ENCODE measurements at regions not wholly inside any gene's neighbourhood (a gene's known extent, or its start where the extent isn't known, plus 50 kb on each side); places are given as distances from the start of the nearest gene placed in this dataset.

DNA sequence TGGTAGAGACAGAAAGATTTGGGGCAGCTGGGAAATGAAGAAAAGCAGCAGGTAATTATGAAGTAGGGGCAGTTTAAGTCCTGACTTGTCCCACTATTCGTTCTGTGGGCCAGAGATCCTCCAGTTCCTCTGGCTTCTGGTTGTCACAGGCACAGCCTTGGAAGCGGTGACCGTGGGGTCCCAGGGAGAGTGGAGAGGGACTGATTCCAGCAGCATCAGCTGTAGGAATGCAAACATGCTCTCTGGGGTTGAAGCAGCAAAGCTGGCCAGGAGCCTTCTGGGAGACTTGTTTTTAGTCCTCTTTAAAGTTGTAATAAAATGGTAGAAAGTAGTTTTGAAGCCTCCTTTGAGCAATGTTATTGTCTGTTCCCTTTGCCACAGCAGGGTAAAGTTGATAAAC lies 488.0 kb downstream of the LMO4 start:
- Histone ChIP-seq H3K9me3 (no peaks in the 10 kb centered on the region), H3K4me1 (no peaks in the 10 kb centered on the region), H3K27me3 (replicated peaks; ENCODE audit: control insufficient read depth, insufficient read depth, low read length) (no peaks in the 10 kb centered on the region), H3K36me3 (ENCODE audit: control insufficient read depth, insufficient read depth, low read length) (no peaks in the 10 kb centered on the region), H3K4me3 (ENCODE audit: low read depth, low read length) (no peak overlapping the region)
- CTCF ChIA-PET, result no interaction called here
- intact Hi-C loops (cut with micrococcal nuclease; ENCODE audit: unreplicated experiment), result no loop called here
- Mint-ChIP-seq H3K27ac (ENCODE audit: unreplicated experiment) (no peak overlapping the region), H3K4me1 (ENCODE audit: low read depth, unreplicated experiment) (no peaks in the 10 kb centered on the region), H3K27me3 (ENCODE audit: insufficient read depth, unreplicated experiment) (no peaks in the 10 kb centered on the region), H3K36me3 (ENCODE audit: insufficient read depth, unreplicated experiment) (no peaks in the 10 kb centered on the region), H3K4me3 (ENCODE audit: unreplicated experiment) (no peak overlapping the region), H3K9me3 (ENCODE audit: unreplicated experiment) (no peaks in the 10 kb centered on the region)
- BruUV-seq (replicated peaks), result no TSS peak
- POLR2A ChIA-PET, result no interaction called here
- no peak for DNase-seq
- TF ChIP-seq, protein P1, sequence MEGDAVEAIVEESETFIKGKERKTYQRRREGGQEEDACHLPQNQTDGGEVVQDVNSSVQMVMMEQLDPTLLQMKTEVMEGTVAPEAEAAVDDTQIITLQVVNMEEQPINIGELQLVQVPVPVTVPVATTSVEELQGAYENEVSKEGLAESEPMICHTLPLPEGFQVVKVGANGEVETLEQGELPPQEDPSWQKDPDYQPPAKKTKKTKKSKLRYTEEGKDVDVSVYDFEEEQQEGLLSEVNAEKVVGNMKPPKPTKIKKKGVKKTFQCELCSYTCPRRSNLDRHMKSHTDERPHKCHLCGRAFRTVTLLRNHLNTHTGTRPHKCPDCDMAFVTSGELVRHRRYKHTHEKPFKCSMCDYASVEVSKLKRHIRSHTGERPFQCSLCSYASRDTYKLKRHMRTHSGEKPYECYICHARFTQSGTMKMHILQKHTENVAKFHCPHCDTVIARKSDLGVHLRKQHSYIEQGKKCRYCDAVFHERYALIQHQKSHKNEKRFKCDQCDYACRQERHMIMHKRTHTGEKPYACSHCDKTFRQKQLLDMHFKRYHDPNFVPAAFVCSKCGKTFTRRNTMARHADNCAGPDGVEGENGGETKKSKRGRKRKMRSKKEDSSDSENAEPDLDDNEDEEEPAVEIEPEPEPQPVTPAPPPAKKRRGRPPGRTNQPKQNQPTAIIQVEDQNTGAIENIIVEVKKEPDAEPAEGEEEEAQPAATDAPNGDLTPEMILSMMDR (IDR thresholded peaks at IDR 0.05; ENCODE audit: insufficient read depth in 1 of 2, low read depth in 1 of 2, low read length in 1 of 2, severe bottlenecking in 1 of 2, unreplicated experiment in 1 of 2), result no peak

DNA sequence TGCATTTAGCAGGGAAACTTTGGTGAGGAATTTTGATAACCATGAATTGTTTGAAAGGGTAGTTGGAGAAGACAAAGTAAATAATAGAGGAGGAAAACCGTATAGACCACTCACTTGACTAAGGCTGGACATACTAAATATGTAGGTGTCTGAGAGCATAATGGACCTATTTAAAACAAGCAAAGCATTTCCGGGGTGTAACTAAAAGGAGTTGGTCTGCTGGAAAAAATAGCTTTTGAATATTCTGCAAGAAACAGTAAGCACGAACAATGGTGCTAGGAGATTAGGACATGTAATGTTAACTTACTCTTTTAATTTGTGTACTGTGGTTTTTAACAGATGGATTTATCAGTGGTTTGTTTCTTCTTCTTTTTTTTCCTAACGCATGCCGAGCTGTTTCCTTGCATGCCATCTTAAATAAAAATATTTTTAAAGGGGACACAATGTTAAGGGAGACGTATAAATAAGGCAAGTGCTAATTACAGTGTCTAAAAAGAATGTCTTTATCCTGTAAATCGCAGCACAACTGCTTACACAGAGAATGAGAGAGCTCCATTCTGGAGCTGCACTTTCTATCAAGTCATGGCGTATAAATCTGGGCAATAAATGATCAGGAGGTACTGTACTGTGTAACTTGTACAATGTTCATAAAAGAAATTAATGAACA lies 492.1 kb downstream of the LMO4 start:
- intact Hi-C loops (cut with micrococcal nuclease; ENCODE audit: unreplicated experiment), result no loop called here
- no TSS peak for BruUV-seq (replicated peaks)
- Mint-ChIP-seq H3K9me3 (ENCODE audit: unreplicated experiment) (no peaks in the 10 kb centered on the region), H3K27me3 (ENCODE audit: insufficient read depth, unreplicated experiment) (no peaks in the 10 kb centered on the region), H3K27ac (ENCODE audit: unreplicated experiment) (no peak overlapping the region), H3K36me3 (ENCODE audit: insufficient read depth, unreplicated experiment) (no peaks in the 10 kb centered on the region), H3K4me1 (ENCODE audit: low read depth, unreplicated experiment) (no peaks in the 10 kb centered on the region), H3K4me3 (ENCODE audit: unreplicated experiment) (no peak overlapping the region)
- no peak overlapping the region for H3K4me3 ChIP-seq (ENCODE audit: low read depth, low read length)
- no peaks in the 10 kb centered on the region for H3K27me3 ChIP-seq (replicated peaks; ENCODE audit: control insufficient read depth, insufficient read depth, low read length)
- H3K36me3 ChIP-seq (ENCODE audit: control insufficient read depth, insufficient read depth, low read length), result no peaks in the 10 kb centered on the region
- TF ChIP-seq, protein P1 (IDR thresholded peaks at IDR 0.05; ENCODE audit: insufficient read depth in 1 of 2, low read depth in 1 of 2, low read length in 1 of 2, severe bottlenecking in 1 of 2, unreplicated experiment in 1 of 2), result no peak
- H3K9me3 ChIP-seq, result no peaks in the 10 kb centered on the region
- H3K4me1 ChIP-seq, result no peaks in the 10 kb centered on the region
- no peak for DNase-seq
- ChIA-PET POLR2A (no interaction called here), CTCF (no interaction called here)

DNA sequence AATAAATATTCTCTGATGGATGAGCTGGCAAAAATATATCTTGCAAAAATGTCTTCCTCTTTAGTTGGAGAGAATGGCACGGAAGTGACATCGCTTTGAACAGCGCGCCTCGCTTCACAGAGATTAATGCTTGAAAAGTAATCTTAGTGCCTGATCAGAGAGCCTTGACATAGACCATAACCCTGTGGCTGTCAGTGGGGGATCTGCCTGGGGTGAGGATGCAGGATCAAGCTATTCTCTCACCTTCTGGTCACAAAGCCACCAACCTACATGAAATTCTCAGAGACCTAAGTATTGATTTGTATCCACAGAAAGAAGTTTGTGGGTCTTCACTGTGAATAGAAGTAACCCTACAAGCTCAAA lies 492.6 kb downstream of the LMO4 start:
- intact Hi-C loops (cut with micrococcal nuclease; ENCODE audit: unreplicated experiment), result no loop called here
- no peaks in the 10 kb centered on the region for H3K4me1 ChIP-seq
- Mint-ChIP-seq H3K27ac (ENCODE audit: unreplicated experiment) (no peak overlapping the region), H3K36me3 (ENCODE audit: insufficient read depth, unreplicated experiment) (no peaks in the 10 kb centered on the region), H3K9me3 (ENCODE audit: unreplicated experiment) (no peaks in the 10 kb centered on the region), H3K4me3 (ENCODE audit: unreplicated experiment) (no peak overlapping the region), H3K4me1 (ENCODE audit: low read depth, unreplicated experiment) (no peaks in the 10 kb centered on the region), H3K27me3 (ENCODE audit: insufficient read depth, unreplicated experiment) (no peaks in the 10 kb centered on the region)
- H3K36me3 ChIP-seq (ENCODE audit: control insufficient read depth, insufficient read depth, low read length), result no peaks in the 10 kb centered on the region
- H3K4me3 ChIP-seq (ENCODE audit: low read depth, low read length), result no peak overlapping the region
- no TSS peak for BruUV-seq (replicated peaks)
- H3K27me3 ChIP-seq (replicated peaks; ENCODE audit: control insufficient read depth, insufficient read depth, low read length), result no peaks in the 10 kb centered on the region
- CTCF ChIA-PET, result no interaction called here
- no peak for DNase-seq
- TF ChIP-seq, protein P1 (IDR thresholded peaks at IDR 0.05; ENCODE audit: insufficient read depth in 1 of 2, low read depth in 1 of 2, low read length in 1 of 2, severe bottlenecking in 1 of 2, unreplicated experiment in 1 of 2), result no peak
- POLR2A ChIA-PET, result no interaction called here
- H3K9me3 ChIP-seq, result no peaks in the 10 kb centered on the region

Data from Caco-2 (cell line).